AG08396 (cell line): ENCODE measurements at regions not wholly inside any gene's neighbourhood (a gene's known extent, or its start where the extent isn't known, plus 50 kb on each side); places are given as distances from the start of the nearest gene placed in this dataset.
"Not testable (repeated sequence)": the region's sequence is repeated elsewhere in the genome, so short reads cannot be mapped to it uniquely, and the experiment has no call there.

ENCODE experiments used
- DNase-seq: peaks from one replicate; pipeline ENCODE4 v3.0.0; 2012; ENCODE audit warnings: low spot score, mixed read lengths

DNA sequence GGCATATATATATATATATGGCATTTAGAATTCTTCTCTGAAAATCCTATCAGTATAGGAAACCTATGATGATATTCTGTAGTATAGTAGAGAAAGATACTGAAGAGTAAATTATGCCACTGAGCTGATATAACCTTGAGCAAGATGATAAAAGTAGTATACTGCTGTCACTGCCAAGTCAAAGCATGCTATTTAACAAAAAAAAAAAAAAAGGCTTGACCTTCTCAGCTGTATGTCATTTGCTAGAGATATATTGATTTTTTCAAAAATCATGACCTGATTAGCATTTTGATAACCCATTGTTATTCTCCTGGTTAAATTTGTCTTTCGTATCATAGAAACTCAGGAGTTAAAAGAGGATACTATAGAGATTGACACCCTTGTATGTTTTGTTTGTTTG, 299.4 kb downstream of the ADAMTS20 start:
- DNase-seq = no peak

DNA sequence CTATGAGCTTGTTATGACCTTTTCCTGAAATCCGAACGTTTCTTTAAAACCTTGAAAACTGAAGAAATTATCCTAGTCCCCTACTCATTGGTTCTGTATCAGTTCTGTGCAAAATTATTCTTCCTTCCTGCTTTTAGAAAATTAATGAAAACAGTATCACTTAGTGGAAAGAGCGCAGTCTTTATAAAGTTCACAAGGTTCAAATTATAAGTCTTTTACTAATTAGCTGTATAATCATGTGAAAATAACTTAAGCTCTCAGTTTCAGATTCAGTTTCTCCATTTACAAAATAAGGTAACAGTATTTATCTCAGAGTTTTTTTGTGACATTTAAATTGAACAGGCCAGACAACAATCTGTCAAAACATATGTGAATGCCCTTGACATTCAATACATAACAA, 306.1 kb downstream of the ADAMTS20 start:
- no peak for DNase-seq

DNA sequence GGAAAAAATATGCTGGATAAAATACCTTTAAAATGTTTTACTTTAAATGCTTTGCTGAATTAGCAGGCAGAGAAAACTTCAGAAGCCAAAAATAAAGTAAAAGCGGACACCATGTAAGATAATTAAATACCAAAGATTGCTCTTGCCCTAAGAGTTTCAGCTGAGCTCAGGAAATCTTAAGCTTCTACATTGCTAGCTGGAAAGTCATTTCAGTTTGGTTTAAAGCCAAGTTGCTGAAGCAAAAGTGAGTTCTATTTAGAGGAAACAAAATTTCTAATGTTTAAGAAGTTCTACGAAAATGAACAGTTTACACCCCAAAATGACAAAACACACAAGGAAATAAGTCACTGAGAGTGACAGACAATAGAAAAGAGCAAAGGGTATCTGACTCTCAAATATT, 310.0 kb downstream of the ADAMTS20 start:
- peak; percentile 6 for DNase-seq

DNA sequence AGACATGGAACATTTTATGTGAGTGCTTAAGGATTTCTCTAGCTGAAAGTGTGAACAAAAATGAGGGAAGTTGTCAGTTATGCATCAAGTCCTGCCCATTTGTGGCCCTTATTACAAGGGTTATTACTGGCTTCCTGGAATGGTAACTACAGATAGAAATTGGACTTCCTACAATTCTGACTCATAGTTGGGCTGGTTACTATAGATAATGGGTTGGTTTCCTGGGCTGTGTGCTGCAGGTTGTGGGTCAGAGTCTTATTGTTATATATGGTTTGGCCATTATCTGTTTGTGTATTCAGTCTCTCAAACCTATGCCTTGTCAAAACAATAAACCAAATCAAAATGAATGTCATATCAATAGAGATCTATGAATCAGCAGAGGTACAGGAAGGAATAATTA, 313.7 kb downstream of the ADAMTS20 start:
- no peak for DNase-seq

DNA sequence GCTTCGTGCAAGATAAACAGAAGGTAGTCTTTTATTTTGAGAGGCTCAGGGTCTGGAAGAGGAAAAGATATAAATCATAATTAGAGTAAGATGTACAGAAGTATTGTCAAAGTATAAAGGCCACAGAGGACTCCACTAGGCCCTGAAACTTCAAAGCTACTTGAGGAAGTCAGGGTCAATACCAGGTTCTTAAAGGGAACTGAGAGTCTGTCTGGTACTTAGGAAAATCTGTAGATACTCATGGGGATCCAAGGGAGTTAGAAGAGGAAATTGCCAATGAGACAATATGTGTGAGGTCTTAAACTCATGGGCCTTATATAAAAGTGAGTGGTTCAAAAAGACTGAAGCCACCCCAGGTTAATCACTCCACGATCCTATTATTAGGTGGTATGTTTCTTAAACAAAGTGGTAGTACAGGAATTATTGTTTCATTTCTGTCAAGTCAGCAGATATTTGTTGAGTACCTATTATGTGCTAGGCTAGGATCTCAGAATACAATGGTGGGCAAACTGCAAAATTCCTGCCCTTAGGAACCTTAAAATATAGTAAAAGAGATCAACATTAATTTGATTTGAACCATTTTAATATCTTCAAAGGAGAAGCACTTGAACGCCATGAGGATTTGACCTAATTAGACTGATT, 314.6 kb downstream of the ADAMTS20 start:
- no peak for DNase-seq

DNA sequence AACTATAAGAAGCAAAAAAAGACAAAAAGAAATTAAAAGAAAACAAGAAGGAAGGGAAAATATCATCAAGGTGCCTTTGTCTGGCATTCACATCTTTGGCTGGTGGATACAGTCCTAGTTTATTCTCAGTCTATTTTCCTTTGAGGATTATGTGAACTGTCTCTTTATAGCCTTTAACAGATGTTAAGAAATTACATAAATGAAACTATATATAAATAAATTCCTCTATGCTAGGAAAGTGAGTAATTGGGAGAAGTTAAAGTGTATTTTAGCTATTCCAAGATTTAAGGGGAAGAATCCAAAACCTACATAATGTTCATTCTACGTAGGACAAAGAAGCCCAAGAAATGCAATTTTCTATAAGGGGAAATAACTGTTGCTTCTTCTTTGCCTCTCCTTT, 316.3 kb downstream of the ADAMTS20 start:
- no peak for DNase-seq

DNA sequence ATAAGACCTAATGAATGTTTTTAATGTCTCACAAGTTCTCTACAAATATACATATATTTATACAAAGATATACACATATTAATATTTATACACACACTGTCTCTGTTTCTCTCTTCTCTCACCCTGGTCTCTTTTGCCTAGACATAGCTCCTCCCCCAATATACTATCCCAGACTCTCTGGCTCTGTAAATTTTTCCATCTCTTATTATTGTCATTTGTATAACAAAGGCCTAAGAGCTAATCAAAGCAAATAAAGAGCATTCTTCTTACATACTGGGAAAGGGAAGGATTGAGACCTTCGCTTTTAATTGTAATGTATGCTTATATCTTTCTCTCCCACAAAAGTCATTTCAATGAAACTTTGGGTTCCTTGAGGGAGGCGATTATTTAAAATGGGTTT, 318.1 kb downstream of the ADAMTS20 start:
- no peak for DNase-seq

DNA sequence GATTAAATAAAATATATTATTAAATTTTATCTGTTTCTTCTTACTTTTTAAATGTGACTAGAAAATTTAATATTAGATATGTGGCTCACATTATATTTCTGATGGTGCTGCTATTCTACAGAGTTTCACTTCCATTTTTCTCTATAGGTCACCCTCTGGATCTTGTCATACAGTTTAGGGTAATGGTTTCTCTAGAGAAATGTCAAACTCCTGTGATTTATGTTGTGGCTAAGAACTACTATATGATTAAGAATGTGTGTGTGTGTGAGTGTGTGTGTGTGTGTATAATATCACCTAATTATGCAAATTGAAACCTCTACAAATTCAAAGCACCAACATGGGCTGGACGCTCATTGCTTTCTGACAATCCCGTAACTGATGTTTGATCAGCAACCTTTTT, 325.9 kb downstream of the ADAMTS20 start:
- no peak for DNase-seq

DNA sequence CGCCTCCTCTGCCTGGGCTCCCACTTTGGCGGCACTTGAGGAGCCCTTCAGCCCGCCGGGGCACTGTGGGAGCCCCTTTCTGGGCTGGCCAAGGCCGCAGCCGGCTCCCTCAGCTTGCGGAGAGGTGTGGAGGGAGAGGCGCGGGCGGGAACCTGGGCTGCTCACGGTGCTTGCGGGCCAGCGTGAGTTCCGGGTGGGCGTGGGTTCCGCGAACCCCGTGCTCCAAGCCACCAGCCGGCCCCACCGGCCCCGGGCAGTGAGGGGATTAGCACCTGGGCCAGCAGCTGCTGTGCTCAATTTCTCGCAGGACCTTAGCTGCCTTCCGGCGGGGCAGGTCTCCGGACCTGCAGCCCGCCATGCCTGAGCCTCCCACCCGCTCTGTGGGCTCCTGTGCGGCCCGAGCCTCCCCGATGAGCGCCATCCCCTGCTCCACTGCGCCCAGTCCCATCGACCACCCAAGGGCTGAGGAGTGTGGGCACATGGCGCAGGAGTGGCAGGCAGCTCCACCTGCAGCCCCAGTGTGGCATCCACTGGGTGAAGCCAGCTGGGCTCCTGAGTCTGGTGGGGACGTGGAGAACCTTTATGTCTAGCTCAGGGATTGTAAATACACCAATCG, 327.7 kb downstream of the ADAMTS20 start:
- not testable (repeated sequence) for DNase-seq

DNA sequence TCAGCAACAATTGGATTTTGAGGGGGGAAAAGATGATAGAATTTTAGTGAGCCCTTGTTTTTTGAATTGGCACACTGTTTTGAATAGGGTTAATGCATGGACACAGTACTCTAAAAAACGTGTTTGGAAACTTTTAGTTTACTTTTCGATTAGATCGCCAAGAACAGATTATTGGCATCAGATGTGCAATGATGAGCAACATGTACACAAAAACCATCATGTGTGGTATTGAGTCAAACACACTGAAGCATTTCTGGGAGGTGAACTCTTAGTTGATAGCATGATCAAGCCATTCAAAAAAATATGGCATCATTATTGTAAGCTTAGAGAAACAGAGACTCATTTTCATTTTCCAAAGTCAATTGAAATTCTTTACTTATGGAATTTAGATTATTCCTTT, 329.2 kb downstream of the ADAMTS20 start:
- DNase-seq = no peak

DNA sequence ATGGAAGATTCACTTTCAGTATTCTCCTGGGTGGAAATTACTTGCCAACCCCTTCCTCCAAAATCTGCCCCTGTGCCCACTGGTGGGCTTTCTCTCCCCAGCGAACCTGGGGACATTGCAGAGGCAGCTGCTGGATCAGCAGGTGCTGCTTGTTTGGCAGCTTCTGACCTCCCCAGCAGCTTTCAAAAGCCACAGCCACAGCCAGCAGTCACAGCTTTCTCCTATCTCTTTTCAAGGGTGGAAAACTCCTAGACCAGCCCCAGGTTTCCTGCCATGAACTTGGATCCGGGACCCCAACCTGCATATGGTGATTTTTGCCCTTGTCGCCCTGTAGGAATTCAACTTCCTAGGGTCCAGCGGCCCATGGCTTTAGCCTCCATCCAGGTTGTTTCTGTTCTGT, 330.8 kb downstream of the ADAMTS20 start:
- DNase-seq = no peak

DNA sequence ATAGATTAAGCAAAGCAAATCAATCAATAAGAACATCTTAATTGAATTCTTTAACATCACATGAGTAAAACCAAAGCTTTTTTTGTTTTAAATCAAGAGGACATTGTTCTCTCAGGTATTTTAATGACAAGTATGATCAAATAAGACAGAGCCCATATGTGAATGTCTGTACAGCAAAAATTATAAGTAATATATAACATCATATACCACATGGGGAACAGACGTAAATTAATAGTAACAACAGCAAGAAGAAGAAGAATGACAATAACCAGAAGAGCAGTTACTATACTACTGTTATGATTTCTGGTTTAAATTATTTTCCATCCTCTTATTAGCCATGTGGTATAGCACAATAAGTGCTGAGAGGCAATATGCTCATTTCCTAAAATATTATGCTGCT, 335.5 kb downstream of the ADAMTS20 start:
- DNase-seq = no peak

DNA sequence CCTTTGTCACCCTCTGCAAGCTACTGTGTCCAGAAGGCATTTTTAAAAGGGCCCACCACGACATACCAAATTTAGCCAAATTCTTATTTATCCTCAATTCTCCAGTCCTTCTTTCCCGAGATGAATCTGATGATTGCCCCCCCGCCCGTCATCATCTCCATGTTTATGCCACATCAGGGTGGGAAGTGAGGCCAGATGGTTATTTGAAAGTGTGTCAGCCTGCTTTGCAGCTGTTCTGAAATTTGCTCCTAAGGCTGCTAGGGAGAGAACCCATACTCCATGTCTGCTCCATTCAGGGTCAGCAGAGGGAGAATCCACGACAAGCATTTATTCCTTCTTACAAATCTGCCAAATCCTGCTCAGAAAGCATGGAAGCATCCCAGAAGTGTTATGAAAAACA, 337.8 kb downstream of the ADAMTS20 start:
- no peak for DNase-seq

DNA sequence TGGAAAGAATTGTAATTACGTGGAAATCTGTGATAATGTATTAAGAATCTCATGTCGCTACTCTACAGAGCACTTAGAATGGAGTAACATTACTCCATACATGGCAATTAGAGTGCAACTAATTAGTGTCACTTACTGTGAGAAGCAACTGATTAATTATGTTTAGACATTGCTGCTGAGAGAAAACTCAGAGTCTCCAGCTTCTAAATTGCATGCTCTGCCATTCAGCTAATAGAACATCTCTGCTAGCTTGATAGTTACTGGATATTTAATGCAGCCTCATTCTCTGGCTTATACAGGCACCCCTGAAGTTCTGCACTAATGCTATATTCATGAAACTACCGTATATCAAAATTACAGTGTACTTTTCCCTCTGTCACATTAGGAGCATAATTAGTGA, 338.4 kb downstream of the ADAMTS20 start:
- DNase-seq = no peak

DNA sequence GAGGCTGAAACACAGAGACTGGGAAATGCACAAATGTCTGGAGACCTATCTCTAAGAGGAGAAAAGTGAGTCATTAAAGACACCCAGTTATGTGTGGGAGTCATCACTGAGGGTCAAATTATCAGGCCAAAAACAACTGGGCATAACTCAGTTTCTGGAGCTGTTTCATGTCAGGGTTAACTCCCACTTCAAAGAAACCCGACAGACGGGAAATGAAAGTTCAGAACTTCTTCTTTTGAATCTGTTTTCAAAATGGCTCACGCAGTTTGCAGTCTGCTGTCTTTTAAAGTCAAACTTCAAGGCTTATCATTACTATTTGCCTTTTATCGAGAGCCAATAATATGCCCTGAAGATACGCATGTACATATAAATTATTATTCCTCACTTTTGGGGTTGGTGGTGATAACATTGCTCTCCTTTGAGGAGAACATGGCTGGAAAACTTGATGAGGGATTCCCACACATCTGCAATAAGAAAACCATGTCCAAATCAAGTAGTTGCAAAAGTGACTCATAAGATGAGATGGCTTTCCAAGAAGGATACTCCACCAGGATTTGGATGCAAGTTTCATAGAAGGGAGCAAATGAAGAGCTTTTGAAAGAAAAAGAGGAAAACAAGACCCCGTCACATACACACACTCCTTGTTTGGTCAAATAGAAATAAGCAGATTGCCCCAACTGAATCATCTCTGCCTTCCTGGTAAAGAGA, 341.4 kb downstream of the ADAMTS20 start:
- DNase-seq = no peak

DNA sequence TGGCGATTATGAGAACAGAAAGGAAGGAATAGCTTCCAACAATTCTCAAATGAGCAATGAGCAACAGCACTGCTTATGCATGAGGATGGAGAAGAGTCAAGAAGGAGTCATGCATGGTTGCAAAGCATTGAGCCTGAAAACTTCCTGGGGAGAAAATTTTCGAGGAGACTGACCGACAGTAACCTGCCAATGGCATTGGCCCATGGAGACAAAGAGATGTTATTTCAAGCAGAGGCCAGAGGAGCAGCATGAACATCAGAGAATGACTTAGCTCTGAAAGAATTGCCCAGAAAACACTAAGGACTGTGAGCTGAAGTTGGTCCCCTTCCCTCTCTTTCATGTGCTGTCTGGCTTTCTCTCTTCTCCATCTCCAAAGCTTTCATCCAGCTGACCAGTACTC, 343.4 kb downstream of the ADAMTS20 start:
- DNase-seq = no peak

DNA sequence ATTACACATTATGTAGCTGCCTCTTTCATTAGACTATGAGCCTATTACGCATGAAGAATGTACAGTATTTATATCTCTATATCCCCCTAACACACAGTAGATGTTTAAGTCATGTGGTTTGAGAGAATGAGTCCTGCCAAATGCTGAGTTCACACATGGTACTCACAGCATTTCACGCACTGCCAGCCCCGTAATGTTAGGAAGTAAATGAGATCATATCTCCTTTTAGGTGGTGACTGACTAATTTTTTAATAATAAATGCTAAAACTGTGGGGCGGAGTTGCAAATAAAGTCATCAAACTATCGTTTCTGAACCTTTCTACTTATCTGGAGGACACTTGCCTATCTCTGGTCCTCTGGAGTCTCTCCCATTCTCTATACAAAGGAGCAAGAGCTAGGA, 343.8 kb downstream of the ADAMTS20 start:
- no peak for DNase-seq

DNA sequence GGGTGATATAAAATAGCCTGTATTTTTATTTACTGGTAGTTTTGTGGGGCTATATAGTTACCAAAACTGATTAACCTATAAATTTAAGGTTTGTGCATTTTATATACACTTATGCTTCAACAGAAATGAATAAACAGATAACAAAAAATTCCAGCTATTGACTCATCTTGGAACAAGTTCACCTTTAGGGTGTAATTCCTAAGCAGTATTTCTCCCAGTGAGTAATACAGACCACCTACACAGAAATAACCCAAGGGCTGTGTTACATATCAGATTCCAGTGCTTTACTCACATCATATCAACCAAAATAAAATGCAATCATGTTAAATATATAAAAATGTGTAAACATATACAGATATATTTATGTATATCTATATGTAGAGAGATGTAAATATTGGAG, 345.6 kb downstream of the ADAMTS20 start:
- DNase-seq = no peak

DNA sequence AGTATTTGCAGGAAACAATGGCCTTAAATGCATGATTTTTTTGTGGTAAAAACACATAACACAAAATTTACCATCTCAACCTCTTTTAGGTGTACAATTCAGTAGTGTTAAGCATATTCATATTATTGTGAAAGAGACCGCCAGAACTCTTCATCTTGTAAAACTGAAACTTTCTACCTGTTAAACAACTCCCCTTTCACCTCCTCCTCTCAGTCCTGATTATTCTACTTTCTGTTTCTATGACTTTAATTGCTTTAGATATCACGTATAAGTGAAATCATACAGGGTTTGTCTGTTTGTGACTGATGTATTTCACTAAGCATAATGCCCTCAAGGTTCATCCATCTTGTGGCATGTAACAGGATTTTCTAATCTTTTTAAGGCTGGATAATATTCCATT, 353.4 kb downstream of the ADAMTS20 start:
- DNase-seq = no peak

DNA sequence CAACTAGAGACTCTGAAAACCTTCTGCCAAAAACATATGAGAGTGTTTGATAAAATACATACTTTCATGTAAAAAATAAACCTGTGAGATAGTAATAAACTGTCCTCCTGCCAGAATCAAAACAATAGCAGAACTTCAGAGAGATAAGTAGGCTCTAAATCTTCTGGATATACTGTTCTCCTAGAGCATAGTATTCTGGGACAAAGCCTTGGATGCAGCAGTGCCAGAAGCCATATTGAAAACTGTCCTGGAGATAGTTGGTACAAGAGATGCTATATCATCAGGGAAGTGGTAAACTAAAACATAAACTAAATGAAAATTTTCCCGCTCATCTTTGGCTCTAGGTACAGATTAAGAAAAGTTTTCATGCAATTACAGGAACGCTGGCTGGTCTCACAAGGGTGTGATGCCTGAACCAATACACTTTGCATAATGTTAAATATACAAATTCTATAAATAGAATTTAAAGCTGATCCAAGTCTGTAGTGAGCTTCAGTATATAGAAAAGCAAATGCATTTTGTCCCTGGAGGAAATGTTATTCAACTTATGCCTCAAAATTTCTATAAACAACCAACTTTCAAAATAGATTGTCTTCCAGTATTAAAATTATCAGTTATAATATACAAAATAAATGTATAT, 355.6 kb downstream of the ADAMTS20 start:
- DNase-seq = no peak

DNA sequence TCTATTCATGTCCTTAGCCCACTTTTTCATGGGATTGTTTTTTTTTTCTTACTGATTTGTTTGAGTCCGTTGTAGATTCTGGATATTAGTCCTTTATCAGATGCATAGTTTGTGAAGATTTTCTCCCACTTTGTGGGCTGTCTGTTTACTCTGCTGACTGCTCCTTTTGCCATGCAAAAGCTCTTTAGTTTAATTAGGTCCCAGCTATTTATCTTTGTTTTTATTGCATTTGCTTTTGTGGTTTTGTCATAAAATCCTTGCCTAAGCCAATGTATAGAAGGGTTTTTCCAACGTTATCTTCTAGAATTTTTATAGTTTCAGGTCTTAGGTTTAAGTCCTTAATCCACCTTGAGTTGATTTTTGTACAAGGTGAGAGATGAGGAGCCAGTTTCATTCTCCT, 358.9 kb downstream of the ADAMTS20 start:
- not testable (repeated sequence) for DNase-seq

DNA sequence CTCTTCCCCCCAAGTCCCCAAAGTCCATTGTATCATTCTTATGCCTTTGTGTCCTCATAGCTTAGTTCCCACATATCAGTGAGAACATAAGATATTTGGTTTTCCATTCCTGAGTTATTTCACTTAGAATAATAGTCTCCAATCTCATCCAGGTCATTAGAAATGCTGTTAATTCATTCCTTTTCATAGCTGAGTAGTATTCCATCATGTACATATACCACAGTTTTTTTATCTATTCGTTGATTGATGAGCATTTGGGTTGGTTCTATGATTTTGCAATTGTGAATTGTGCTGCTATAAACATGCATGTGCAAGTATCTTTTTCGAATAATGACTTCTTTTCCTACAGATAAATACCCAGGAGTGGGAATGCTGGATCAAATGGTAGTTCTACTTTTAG, 359.6 kb downstream of the ADAMTS20 start:
- DNase-seq = not testable (repeated sequence)

DNA sequence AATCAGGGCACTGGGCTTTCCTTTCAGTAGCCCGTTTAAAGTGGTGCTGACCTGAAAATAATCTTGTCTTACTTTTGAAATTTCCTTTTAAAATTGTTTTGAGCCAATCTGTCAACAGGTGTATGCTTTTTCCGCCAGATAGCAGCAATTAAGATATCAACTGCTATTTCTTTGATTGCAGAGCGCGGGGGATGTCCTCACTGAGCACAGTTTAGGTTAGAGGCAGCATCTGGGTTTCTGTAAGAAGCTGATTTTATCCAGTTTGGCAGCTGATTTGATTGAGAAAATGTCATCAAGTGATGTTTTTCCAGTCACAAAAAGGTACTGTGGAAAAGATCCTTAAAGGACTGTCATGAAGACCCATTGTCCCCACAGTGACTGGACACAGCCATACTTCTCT, 371.8 kb downstream of the ADAMTS20 start:
- no peak for DNase-seq
